GM03348 (cell line): ENCODE measurements at regions not wholly inside any gene's neighbourhood (a gene's known extent, or its start where the extent isn't known, plus 50 kb on each side); places are given as distances from the start of the nearest gene placed in this dataset.
A peak's percentile ranks its signal among the peaks of the same experiment; 100 is the strongest.
"Not testable (repeated sequence)": the region's sequence is repeated elsewhere in the genome, so short reads cannot be mapped to it uniquely, and the experiment has no call there.

Experiments used
- DNase-seq: peaks from one replicate; pipeline ENCODE4 v3.0.0; 2012; ENCODE audit warnings: low spot score

GRCh38 chr20:12072221-12072953 lies 154.7 kb downstream of the BTBD3 start:
- no peak for DNase-seq

GRCh38 chr20:12072954-12073264 lies 155.2 kb downstream of the BTBD3 start:
- peak; percentile 14 for DNase-seq

GRCh38 chr20:12074111-12074655 lies 156.5 kb downstream of the BTBD3 start:
- DNase-seq: no peak

GRCh38 chr20:12076200-12076599 lies 158.5 kb downstream of the BTBD3 start:
- no peak for DNase-seq

- DNase-seq: no peak
Measured at GRCh38 chr20:12077875-12078274, 160.2 kb downstream of the BTBD3 start.

GRCh38 chr20:12079490-12079889 lies 161.8 kb downstream of the BTBD3 start:
- DNase-seq: no peak

- DNase-seq: no peak
Measured at GRCh38 chr20:12083269-12083668, 165.6 kb downstream of the BTBD3 start.

- no peak for DNase-seq
Measured at GRCh38 chr20:12084482-12084881, 166.8 kb downstream of the BTBD3 start.

- DNase-seq: no peak
Measured at GRCh38 chr20:12086359-12086758, 168.7 kb downstream of the BTBD3 start.

- DNase-seq: no peak
Measured at GRCh38 chr20:12090920-12091319, 173.2 kb downstream of the BTBD3 start.

- DNase-seq: no peak
Measured at GRCh38 chr20:12093057-12093796, 175.5 kb downstream of the BTBD3 start.

GRCh38 chr20:12093797-12094190 lies 176.1 kb downstream of the BTBD3 start:
- DNase-seq: not testable (repeated sequence)

- no peak for DNase-seq
Measured at GRCh38 chr20:12095180-12095920, 177.7 kb downstream of the BTBD3 start.

- no peak for DNase-seq
Measured at GRCh38 chr20:12098421-12098820, 180.7 kb downstream of the BTBD3 start.

- DNase-seq: no peak
Measured at GRCh38 chr20:12108846-12109245, 191.2 kb downstream of the BTBD3 start.

- DNase-seq: no peak
Measured at GRCh38 chr20:12110274-12110673, 192.6 kb downstream of the BTBD3 start.

GRCh38 chr20:12110711-12111110 lies 193.0 kb downstream of the BTBD3 start:
- no peak for DNase-seq

GRCh38 chr20:12111431-12112088 lies 193.9 kb downstream of the BTBD3 start:
- no peak for DNase-seq

- no peak for DNase-seq
Measured at GRCh38 chr20:12112089-12112474, 194.4 kb downstream of the BTBD3 start.

GRCh38 chr20:12112665-12113064 lies 195.0 kb downstream of the BTBD3 start:
- no peak for DNase-seq

GRCh38 chr20:12113075-12113467 lies 195.4 kb downstream of the BTBD3 start:
- DNase-seq: no peak
